ENCODE measurements at regions not wholly inside any gene's neighbourhood (a gene's known extent, or its start where the extent isn't known, plus 50 kb on each side); places are given as distances from the start of the nearest gene placed in this dataset.
"Not testable (repeated sequence)": the region's sequence is repeated elsewhere in the genome, so short reads cannot be mapped to it uniquely, and the experiment has no call there.

DNA sequence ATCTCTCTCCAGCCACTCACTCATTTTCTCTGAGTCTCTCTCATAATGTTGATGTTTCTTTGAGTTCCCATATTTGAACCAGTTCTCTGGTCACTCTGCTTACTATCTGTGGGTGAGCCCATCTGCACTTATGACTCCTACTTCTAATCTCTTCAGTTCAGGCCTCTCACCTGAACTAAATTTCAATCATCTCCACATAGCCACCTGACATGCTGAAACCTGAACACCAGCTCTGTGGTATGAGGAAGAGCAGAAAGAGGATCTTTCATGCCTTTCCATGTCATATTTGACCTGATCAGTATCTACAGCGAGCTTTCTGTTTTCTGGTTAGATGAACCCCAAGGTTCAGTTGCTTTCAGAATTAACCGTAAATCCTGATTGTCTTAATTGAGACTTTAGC, 122.2 kb upstream of the ESX1 start:
- DNase-seq (ENCODE audit: low read depth) = no peak

DNA sequence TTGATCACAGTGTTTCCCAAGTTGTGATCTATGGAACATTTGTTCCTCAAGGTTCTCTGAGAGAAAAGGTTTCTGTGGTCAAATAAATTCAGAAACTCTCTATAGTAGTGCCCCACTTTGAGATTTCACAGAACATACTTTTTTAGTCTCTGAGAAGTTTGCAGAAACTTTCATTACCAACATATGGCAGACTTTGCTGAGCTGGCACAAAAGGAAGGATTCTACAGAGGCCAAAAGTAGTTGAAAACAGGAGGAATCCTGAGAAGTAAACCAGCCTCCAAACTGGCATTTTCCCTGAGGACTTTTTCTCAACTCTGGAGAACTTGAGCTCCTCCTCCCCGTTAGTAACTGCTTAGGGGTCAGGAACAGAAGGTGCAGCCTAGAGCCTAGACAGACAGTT, 117.8 kb upstream of the ESX1 start:
- no peak for DNase-seq (ENCODE audit: low read depth)

DNA sequence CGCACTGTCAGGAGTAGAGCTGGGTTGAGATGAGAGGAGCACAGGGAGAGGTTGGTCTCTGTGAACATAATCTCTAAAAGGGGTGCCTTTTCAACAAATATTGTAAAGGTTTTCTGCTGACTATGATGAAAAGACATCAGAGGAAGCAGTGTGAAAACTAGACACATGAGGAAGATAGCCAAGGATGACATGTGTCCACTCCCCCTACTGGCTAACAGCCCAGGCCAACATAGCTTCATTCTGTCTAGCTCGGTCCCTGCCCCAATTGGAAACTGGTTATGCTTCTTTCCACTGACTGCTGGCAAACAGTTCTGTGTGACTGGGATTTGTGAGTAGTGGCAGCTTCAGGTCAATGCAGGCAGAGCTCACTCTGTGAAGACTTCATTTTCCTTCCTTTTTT, 115.4 kb upstream of the ESX1 start:
- DNase-seq (ENCODE audit: low read depth) = no peak

DNA sequence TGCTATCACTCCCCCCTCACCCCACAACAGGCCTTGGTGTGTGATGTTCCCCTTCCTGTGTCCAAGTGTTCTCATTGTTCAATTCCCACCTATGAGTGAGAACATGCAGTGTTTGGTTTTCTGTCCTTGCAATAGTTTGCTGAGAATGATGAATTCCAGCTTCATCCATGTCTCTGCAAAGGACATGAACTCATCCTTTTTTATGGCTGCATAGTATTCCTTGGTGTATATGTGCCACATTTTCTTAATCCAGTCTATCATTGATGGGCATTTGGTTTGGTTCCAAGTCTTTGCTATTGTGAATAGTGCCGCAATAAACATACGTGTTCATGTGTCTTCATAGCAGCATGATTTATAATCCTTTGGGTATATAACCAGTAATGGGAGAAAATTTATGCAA, 106.0 kb upstream of the ESX1 start:
- not testable (repeated sequence) for DNase-seq (ENCODE audit: low read depth)

DNA sequence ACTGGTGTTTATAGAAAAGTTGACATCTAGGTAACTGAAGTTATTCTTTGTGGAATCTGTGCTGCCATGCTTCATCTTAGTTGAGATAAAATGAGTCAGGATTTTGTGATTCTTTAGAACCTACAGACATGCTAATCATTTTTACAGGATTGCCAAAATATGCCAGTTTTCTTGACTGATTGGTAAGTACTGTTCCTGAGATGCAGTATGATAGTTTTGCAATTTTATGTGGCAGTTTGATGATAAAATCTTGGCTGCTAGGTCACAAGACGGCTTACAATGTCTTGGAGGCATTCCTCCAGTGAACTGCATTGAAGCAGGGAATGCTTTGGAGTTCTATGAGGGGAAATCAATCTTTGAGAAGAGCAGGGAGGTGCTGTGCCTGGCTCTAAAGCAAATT, 104.4 kb upstream of the ESX1 start:
- no peak for DNase-seq (ENCODE audit: low read depth)

DNA sequence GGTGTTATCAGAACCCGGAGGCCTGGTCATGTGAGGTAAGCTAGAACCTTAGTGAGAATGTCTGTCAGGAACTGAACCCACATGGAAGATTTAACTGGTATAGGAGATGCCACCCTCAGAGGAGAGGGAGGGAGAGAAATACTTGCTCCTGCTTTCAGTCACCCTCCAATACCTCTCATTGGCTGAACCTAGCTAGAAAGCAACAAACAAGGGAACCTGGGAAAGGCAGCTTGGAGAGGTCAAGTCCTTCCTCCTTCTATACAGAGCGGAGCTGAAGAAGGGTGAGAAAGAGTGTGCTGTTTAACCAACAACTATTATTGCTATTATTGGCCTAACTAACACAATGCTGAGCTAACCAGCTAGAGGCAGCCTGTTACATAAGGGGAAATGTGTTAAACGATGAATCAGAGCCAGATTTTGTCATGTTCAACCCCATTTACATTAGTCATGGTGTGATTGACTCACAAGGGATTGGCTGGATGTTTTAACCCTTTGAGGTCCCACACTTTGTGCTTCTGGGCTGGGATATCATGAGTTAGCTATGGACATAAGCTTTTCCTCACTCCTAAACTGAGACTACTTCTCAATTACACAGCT, 96.5 kb upstream of the ESX1 start:
- DNase-seq (ENCODE audit: low read depth) = no peak

DNA sequence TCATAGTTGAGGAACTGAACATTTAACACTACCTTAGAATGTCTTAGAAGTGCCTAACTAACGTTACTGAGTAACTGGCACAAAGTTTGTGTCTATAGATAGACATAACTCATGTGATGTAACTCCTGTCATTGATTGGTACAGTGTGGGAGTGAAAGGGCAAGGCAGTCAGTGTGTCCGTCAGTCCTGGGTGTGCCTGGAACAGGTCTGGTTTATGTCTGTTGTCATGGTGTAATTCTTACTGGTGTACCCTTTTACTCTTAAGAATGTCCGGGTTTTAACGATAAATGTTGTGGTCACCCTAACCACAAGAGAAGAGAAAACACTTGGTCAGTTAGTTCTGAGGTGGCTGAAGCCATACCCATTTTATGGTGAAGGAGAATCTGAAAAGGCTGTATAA, 93.1 kb upstream of the ESX1 start:
- no peak for DNase-seq (ENCODE audit: low read depth)

DNA sequence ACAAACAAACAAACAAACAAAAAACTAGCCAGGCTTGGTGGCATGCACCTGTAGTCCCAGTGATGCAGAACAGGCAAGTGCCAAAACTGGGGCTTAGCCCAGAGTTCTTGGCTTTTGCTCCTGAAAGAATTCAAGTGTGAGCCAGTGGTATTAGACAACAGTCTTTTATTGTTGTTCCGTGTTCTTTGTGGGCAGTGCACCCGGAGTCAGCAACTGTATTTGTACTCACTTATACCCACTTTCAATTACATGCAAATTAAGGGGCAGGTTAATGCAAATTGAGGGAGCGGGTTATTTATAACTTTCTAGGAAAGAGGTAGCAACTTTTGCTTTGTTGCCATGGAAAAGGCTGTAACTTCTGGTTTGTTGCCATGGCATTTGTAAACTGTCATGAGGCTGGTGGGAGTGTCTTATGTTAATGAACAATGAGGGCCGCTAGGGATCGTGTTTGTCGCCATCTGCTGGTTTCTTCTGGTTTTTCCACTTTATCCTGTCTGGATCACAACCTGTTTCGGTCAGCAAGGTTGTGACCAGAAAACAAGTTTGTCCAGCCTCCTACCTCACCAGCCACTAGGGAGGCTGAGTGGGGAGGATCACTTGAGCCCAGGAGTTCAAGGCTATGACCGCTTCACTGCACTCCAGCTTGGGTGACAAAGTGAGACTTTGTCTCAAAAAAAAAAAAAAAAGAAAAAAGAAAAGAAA, 88.8 kb upstream of the ESX1 start:
- DNase-seq (ENCODE audit: low read depth) = peak; percentile 3

DNA sequence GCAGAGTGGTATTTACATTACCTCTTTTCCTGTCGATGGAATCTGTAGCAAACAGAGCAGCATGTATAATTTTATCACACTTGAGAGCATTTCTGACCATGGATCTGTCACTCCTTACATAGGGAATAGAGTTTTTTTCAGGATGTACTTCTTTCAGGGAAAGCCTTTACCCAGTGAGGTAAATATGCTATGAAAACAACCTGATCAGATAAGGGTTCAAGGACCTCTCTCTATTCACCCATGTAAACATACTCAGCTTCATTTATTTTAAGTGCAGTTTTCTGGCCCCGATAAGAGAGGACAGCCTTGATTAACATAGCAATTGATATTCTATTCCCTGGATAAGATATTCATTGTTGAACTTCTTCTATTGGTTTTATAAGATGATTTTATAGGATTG, 87.3 kb upstream of the ESX1 start:
- no peak for DNase-seq (ENCODE audit: low read depth)

DNA sequence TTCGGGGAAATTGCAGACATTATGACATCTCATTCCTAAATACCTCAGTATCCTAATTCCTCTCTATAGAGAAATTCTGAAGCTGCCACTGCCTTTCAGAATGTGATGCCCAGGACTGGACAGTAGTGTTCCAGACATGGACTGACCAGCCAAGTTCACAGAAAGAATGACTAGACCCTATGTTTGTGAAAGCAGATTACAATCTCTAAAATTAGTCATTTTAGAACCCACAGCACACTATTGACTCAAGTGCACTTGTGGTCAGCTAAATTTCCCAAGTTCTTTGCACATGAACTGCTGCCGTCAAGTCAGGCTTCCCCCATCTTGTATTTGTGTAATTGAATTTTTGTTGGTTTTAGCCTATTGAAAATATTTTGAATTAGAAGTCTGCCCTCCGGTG, 81.0 kb upstream of the ESX1 start:
- DNase-seq (ENCODE audit: low read depth) = no peak

DNA sequence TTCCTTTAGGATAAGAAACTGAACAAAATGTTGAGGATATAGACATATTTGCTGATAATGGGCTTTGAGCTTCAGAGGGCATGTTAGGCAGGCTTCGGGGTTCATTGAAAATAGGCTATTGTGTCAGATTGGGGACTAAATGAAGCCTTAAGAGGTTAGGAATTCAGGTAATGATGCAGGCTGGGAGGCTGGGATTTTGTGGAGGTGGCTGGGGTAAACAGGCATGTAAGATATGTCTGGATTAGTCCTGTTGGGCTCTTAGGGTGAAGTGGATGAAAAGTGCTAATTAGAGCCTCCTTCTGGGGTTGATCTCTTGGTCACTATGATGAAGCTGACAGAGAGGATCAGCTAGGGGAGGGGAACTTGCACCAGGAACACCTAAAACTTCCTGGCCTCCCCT, 80.2 kb upstream of the ESX1 start:
- DNase-seq (ENCODE audit: low read depth) = no peak

DNA sequence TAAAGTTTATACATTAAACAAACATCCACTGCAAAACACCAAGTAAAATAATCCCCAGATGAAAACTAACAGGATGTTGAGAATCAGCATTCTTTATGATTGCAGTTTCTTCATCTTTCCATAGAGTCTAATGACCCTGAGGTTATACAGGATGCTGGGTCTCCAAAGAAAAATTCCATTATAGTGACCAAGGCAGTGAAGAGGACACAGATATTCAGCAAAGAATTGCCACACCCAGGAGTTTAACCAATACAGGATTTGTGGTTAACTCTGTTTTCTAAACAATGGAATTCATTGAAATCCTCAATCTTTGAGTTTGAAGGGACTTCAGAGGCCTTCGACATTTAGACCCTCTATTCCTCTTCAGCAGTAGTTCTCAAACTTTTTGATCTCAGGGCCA, 76.2 kb upstream of the ESX1 start:
- no peak for DNase-seq (ENCODE audit: low read depth)

DNA sequence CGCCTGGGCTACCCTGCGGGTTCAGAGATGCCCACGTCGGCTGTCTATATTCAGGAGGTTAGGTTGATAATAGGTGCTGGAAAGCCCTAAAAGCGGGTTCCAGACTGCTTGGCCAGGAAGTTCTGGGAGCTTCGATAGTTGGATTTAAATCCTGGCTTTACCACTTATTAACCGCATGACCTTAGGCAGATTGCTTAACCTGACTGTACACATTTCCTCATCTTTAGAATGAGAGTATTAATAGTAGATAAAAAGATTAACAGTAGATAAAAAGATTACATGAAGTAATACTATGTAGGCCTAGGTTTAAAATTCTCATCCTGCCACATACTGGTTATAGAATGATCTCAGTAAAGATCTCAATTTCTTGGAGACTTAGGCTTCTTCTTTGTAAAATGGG, 75.0 kb upstream of the ESX1 start:
- no peak for DNase-seq (ENCODE audit: low read depth)

DNA sequence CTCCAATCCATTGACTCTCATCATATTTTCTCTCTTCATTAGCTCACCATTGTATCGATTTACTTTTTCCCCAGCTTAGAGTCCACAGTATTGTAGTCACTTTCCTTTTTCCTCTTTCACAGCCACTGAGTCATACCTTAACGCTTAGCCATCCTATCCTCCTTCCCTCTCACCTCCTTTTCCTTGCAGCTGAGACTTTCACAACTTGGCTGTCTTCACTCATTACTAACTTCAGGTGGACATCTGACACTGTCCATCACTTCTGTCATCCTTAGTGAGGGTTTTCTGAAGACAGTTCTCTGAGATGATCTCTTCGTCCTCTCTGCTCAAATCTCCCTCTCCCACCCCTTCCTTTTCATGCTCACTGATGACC, 70.5 kb upstream of the ESX1 start:
- DNase-seq (ENCODE audit: low read depth) = no peak

DNA sequence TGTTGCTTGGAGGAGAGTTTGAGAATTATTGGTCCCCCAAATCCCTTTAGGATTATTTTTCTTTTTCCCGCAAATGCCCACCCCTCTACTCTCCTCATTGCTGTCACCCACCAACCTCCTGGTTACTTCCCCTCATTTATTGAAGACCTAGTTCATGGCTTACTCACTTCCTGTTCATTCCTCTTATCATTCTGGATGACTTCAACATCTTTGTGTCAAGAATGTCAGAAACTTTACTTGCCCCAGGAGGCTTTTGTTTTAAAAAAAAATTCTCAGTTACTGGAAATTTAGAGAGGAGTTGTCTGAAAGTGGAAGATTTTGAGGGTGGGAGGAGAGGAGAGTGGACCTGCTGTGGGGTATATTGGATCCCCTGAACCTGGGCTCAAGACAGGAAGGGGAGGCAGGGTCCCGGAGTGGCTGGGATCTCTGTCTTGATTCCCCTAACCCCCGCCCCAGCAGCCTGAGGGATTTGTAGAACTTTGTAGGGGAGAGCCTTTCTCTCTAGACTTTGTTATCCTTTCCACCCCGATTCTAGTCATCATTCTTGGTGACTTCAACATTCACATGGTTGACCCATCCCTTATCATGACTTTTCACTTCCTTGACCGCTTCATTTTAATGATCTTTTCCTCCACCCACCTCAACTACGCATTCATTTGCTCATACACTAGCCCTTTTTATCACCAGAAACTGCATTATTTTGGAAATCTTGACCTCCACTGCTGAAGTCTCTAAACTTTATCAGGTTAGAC, 69.9 kb upstream of the ESX1 start:
- no peak for DNase-seq (ENCODE audit: low read depth)

DNA sequence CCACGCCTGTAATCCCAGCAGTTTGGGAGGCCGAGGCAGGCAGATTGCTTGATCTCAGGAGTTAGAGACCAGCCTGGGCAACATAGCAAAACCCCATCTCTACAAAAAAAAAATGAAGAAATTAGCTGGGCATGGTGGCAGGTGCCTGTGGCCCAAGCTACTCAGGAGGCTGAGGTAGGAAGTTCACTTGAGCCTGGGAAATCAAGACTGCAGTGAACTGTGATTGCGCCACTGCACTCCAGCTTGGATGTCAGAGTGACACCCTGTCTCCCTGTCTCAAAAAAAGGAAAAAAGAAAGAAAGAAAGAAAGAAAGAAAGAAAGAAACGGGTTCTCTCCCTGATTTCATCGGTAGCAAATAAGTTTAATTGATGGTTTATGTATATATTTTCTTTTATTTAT, 64.6 kb upstream of the ESX1 start:
- DNase-seq (ENCODE audit: low read depth) = no peak

DNA sequence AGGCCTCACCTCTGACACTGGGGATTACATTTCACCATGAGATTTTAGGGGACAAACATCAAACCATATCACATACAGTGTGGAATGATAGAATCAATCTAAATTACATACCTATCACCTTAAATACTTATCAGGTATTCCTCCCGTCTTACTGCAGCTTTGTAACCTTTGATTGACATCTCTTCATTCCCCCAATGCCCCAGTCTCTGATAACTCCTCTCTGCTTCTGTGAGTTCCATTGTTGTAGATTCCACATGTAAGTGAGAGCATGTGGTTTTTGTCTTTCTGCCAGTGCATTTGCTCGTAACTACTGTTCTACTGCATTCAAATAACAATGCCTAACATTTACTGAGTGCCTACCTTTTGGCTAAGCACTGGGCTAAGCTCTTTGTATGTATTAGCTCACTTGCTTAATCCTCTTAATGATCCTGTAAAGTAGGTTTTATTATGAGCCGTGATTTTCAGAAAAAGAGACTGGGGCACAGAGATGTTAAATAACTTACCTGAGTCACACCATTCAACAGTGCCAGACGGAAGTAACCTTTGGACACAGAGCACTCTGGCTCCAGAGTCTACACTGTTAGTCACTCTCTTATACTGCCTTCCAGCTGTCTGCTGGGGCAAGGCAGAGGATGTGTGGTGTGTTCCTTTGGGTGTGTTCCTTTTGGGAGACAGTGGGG, 63.7 kb upstream of the ESX1 start:
- DNase-seq (ENCODE audit: low read depth) = no peak

DNA sequence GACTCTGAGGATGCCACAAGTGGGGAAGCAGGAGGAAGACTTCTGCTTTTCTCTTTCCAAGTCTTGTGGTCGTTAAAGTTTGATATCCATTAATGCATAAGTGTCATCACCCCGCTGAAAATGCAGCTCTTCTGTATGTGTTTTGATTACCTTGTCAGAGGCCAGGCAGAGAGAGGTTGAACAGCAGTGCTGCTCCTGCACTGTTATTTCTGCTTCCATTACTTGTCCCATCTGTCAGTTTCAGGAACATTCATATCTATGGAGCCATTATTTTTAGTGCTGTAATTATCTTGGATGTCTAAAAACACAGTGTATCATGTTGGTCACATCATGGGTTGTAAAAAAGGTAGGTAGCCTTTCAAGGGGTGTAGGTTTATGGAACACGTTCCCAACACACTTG, 62.0 kb upstream of the ESX1 start:
- DNase-seq (ENCODE audit: low read depth) = no peak

DNA sequence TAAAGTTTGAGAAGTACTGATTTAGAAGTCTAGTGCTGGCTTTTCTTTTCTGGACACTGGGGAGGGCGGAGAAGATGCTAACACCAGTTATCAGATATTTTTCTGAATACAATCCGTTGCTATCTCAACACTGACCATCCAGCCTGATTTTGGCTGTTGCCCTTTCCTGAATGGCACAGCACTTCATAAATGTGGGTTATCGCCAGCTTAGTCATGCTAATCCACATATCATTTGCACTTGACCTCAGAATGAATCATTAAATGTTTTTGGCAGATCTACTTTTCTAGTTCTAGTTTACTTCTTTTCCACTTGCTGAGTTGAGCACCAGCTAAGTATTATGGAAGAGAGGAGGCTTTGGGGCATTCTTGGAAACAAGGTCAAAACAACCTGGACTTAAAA, 60.8 kb upstream of the ESX1 start:
- DNase-seq (ENCODE audit: low read depth) = no peak

DNA sequence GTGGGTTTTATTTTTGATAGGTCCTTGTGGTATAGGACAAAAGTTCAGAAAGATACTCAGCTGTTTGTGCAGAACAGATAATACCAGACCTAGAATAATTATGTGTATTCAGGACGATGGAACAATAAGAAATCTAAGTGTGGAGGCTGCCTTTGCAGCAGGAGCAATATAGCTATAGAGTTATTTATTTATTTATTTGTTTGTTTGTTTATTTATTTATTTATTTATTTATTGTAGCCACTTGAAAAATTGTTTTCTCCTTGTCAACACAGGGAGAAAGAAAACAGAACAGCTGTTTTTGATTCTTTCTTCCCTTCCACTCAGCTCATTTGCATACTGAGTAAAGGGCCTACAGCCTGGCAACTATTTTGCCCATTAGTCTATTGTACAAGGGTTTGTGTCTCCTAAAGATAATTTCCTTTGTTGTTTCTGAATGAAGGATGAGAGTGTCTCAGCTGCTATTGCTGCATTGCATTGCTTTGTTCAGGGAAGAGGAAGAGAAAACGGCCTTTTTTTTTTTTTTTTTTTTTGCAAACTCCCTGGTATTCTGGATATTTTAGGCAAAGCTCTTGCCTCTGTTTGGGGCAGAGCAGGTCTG, 56.0 kb upstream of the ESX1 start:
- no peak for DNase-seq (ENCODE audit: low read depth)

DNA sequence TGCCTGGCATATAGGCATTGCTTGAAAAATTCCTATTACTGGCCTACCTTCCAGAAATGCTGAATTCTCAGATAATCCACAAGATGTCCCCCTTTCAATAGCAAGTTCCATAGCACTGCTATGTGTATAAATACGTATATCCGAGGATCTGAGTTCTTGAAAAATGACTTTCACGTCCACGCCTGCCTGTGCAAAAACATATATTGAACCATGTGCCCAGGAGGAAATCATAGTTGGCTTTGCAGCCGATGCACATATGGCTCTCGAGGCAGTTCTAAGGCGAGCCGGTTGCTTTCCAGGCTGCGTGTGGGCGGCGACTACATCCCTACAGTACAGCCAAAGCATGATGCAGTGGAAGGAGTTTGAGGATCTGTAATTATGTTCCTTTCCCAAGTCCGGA, 55.4 kb upstream of the ESX1 start:
- no peak for DNase-seq (ENCODE audit: low read depth)

DNA sequence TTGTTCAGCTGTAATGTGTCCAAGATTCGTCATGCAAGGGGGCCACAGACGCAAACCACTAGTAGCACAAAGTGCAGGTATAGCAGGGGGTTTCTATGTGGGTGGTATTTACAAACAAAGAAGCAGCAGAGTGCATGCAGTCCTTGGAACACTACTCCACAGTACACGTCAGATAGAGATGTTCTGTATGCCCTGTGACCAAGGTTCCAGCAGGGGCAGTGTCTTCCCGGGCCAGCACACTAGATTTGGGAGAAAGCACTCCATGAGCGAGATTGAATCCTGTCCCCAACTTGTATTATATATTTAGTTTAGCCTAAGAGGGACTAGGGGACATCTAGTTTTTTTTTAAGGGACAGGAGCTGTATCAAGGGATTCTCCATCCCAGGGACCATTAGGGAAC, 54.4 kb upstream of the ESX1 start:
- no peak for DNase-seq (ENCODE audit: low read depth)

DNA sequence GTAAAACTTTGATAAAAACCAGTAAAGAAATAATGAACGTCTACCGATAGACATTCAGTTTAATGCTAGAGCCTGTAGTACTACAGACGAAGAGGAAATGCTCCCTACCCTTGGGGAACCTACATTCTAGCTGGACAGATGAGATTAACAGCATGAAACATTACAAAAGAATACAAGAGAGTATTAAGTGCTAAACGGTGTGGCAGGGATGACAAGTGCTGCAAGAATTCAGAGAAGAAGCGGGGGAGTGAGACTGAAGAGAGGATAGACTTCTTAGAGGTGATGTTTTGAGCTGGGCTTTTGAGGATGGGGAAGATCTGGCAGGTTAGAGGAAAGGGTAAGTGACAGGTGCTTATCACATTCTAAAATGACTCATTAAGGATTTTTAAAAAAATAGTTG, 52.6 kb upstream of the ESX1 start:
- no peak for DNase-seq (ENCODE audit: low read depth)

Data from T-helper 22 cell (primary cell).